ENCODE measurements at regions not wholly inside any gene's neighbourhood (a gene's known extent, or its start where the extent isn't known, plus 50 kb on each side); places are given as distances from the start of the nearest gene placed in this dataset.

- no peak for DNase-seq
These were observed 324.7 kb downstream of the MYCN start for GRCh38 chr2:16264931-16265540.

- no peak for DNase-seq
These were observed 324.1 kb downstream of the MYCN start for GRCh38 chr2:16264491-16264890.

- no peak for DNase-seq
These were observed 323.0 kb downstream of the MYCN start for GRCh38 chr2:16263241-16263890.

GRCh38 chr2:16262526-16263178 lies 322.3 kb downstream of the MYCN start:
- DNase-seq: no peak

GRCh38 chr2:16261791-16262190 lies 321.4 kb downstream of the MYCN start:
- DNase-seq: no peak

GRCh38 chr2:16261071-16261470 lies 320.7 kb downstream of the MYCN start:
- no peak for DNase-seq

GRCh38 chr2:16260041-16260830 lies 319.9 kb downstream of the MYCN start:
- DNase-seq: no peak

- DNase-seq: no peak
These were observed 318.7 kb downstream of the MYCN start for GRCh38 chr2:16259010-16259409.

- DNase-seq: no peak
These were observed 318.0 kb downstream of the MYCN start for GRCh38 chr2:16258350-16258749.

GRCh38 chr2:16257322-16258028 lies 317.1 kb downstream of the MYCN start:
- DNase-seq: no peak

- no peak for DNase-seq
These were observed 316.4 kb downstream of the MYCN start for GRCh38 chr2:16256601-16257321.

GRCh38 chr2:16255120-16255519 lies 314.8 kb downstream of the MYCN start:
- DNase-seq: no peak

GRCh38 chr2:16254356-16254965 lies 314.1 kb downstream of the MYCN start:
- DNase-seq: no peak

- DNase-seq: no peak
These were observed 312.9 kb downstream of the MYCN start for GRCh38 chr2:16253291-16253690.

- DNase-seq: no peak
These were observed 312.5 kb downstream of the MYCN start for GRCh38 chr2:16252891-16253290.

- no peak for DNase-seq
These were observed 311.9 kb downstream of the MYCN start for GRCh38 chr2:16252251-16252650.

GRCh38 chr2:16251511-16252225 lies 311.3 kb downstream of the MYCN start:
- no peak for DNase-seq

GRCh38 chr2:16250886-16251285 lies 310.5 kb downstream of the MYCN start:
- no peak for DNase-seq

- DNase-seq: no peak
These were observed 310.1 kb downstream of the MYCN start for GRCh38 chr2:16250466-16250865.

- DNase-seq: no peak
These were observed 309.7 kb downstream of the MYCN start for GRCh38 chr2:16250056-16250425.
